ENCODE measurements at regions not wholly inside any gene's neighbourhood (a gene's known extent, or its start where the extent isn't known, plus 50 kb on each side); places are given as distances from the start of the nearest gene placed in this dataset.

DNA sequence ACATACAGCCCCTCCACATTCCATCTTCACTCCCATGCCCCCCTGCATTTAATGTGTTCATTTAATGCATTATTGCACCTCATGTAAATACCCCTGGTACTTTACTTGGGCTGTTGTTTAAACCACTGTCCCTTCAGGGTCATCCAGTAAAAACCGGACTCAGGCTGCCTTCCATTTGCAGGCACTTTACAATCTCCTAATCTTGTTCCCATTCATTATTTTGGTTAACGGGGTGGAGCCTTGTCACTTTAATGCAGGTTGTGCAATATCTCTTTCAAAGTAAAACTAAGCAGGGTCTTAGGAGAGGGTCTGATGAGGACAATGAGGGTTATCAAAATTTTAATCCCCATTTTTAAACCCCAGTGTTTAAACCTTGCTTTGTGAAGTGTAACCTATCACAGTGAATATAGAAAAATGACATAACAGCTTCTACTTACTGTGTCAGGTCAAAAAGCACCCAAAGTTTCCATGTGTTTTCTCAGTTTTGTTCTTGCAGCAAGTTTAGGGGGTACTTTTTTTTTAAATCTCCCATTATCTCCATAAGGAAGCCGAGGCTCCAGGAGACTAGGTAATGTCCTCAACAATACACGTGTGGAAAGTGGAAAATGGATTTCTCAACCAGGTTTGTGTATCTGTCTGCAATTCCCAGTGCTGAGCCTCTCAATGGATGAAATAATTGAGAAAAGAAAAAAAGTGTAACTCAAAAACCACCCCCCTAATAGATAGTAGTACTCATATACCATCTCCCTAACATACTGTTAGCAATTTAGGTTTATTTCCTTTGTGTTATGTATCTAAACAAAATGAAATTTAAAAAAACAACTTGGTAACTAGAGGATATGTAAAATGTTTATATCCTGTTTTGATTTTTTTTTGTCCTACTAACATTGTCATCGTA, 54.2 kb upstream of the SPRY4 start:
- no peak for ATAC-seq
- H3K36me3 Mint-ChIP-seq: no peaks in the 10 kb centered on the region
- H3K27ac Mint-ChIP-seq: peak overlapping the region in 1 of 2 donors; percentile 53
- no peaks in the 10 kb centered on the region for H3K27me3 Mint-ChIP-seq
- peaks cover 0 to 14% of the 10 kb centered on the region in 2 donors for H3K4me1 Mint-ChIP-seq (ENCODE audit: low read depth in 2 of 2)
- H3K9me3 Mint-ChIP-seq: no peaks in the 10 kb centered on the region
- no peak for DNase-seq (ENCODE audit: low spot score)
- H3K4me3 Mint-ChIP-seq: no peak overlapping the region

DNA sequence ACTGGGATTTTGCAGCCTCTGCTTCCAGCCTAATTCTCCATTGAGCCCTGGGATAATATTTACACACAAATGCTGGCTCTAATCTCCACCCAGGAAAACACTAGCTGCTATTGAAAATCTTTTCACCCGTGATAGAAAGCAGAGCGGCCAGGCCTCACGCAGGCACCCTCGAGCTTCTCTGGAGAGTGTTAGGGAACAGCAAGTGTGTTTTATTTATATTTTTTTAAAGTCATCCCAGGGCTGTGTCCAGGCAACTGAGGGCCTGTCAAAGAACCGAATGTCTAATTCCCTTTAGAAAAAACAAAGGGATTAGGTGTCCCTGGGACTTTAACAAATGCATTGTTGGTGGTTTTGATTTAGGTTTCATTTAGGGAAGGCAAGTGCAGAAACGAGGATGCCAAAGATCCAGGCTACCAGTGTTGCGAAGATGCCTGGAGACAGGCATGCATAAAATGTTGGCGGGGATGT, 51.2 kb upstream of the SPRY4 start:
- no peak for ATAC-seq
- Mint-ChIP-seq H3K9me3 (no peaks in the 10 kb centered on the region), H3K4me3 (no peak overlapping the region), H3K4me1 (ENCODE audit: low read depth in 2 of 2) (peaks cover 0 to 16% of the 10 kb centered on the region in 2 donors), H3K36me3 (no peaks in the 10 kb centered on the region), H3K27me3 (no peaks in the 10 kb centered on the region), H3K27ac (no peak overlapping the region)
- DNase-seq (ENCODE audit: low spot score): no peak

Data from natural killer cell treated with Interleukin-12 subunit alpha and Interleukin-12 subunit beta and Interleukin-15 and Interleukin-18, amount 100 ng/mL, for 72 hours (primary cell).